Lung (tissue), 11 donors: ENCODE measurements at regions not wholly inside any gene's neighbourhood (a gene's known extent, or its start where the extent isn't known, plus 50 kb on each side); places are given as distances from the start of the nearest gene placed in this dataset.

Experiments used
- ATAC-seq: fragments of 200-7000 bp; cut with Tn5 transposase; one replicate; pipeline ENCODE4 v1.9.1; 2020; ENCODE audit warnings: moderate number of reproducible peaks; ENCODE audit not compliant: insufficient read depth, low FRiP score
- DNase-seq, 3 donors: peaks; one replicate each; pipeline ENCODE4 v3.0.0-alpha.2; 2013 to 2017
- H3K27ac ChIP-seq, 2 donors: one replicate each; pipeline ENCODE4 v1.5.1; 2013; ENCODE audit warnings: mild to moderate bottlenecking in 2 of 2, moderate library complexity in 2 of 2, control low read depth in 1 of 2, inconsistent platforms in 1 of 2, low read depth in 1 of 2, low read length in 1 of 2
- H3K27me3 ChIP-seq, 3 donors: one replicate each; pipeline ENCODE4 v1.5.1; 2013; ENCODE audit warnings: low read length in 2 of 3; ENCODE audit not compliant: control insufficient read depth in 3 of 3, insufficient read depth in 3 of 3
- H3K36me3 ChIP-seq, 4 donors: one replicate each; pipeline ENCODE4 v1.5.1; 2013; ENCODE audit warnings: low read length in 4 of 4, mild to moderate bottlenecking in 1 of 4, moderate library complexity in 1 of 4; ENCODE audit not compliant: control insufficient read depth in 4 of 4, insufficient read depth in 4 of 4
- H3K4me1 ChIP-seq, 5 donors: one replicate each; pipeline ENCODE4 v1.5.1; 2013; ENCODE audit warnings: low read length in 5 of 5, mild to moderate bottlenecking in 2 of 5, moderate library complexity in 1 of 5; ENCODE audit not compliant: control insufficient read depth in 5 of 5, insufficient read depth in 5 of 5
- H3K4me3 ChIP-seq: one replicate; pipeline ENCODE4 v1.5.1; 2013; ENCODE audit warnings: mild to moderate bottlenecking, control low read depth, moderate library complexity
- H3K9ac ChIP-seq, 2 donors: one replicate each; pipeline ENCODE4 v1.5.1; 2013; ENCODE audit warnings: low read length in 2 of 2, control low read depth in 1 of 2; ENCODE audit not compliant: insufficient read depth in 1 of 2
- H3K9me3 ChIP-seq, 4 donors: one replicate each; pipeline ENCODE4 v1.5.1; 2013; ENCODE audit warnings: low read length in 3 of 4, mild to moderate bottlenecking in 1 of 4, moderate library complexity in 1 of 4; ENCODE audit not compliant: control insufficient read depth in 4 of 4, insufficient read depth in 3 of 4
- CTCF ChIP-seq: IDR thresholded peaks from 2 replicates; pipeline ENCODE4 v1.5.1; 2012; ENCODE audit warnings: mild to moderate bottlenecking; ENCODE audit errors: control extremely low read depth, extremely low read depth
- WGBS, 2 donors: extraction: QIAGEN DNeasy Blood & Tissue Kit; methylation state at CpG; one replicate each; pipeline ENCODE4 v1.1.7; 2013; 5-methylcytosine and 5-hydroxymethylcytosine counted together
- donor health status: control.
- donor health status: control.
- donor health status: Bipolar disorder and iron deficiency.
- donor health status: healthy.
- donor health status: DM: yes; HTN: yes; CAD: no.

GRCh38 chr14:34258318-34258717 is 203.7 kb downstream of the SPTSSA start:
- no peak for DNase-seq
- H3K36me3 ChIP-seq = no peaks in the 10 kb centered on the region
- H3K27me3 ChIP-seq = no peaks in the 10 kb centered on the region
- no peak for TF ChIP-seq CTCF
- ATAC-seq = peak; percentile 45
- H3K4me3 ChIP-seq = no peak overlapping the region
- H3K27ac ChIP-seq = no peak overlapping the region
- H3K4me1 ChIP-seq = peaks cover 0 to 8% (median 0%) of the 10 kb centered on the region in 5 donors
- H3K9me3 ChIP-seq = peaks cover 0 to under 1% (median 0%) of the 10 kb centered on the region in 4 donors
- H3K9ac ChIP-seq = no peak overlapping the region
- WGBS, 2 donors = 30 to 55% methylated on average over 1 of the region's 1 CpG

DNA sequence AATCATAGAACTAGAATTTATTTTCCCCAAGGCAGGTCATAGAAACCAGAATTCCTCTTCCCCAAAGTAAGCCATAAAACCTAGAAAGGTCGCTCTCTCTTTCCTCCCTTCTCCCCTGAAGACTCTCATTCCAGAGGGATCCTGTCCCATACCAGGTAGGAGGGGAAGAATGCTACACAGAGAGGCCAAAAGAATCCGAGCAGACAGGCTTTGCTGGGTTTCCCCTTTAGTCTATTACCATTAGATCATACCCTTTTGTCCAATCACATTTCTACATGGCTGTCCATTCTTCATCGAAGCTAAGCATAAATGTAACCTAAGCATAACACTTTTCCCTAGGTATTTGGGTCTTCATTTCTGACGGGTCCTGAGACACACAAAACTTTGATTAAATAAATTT is 204.5 kb downstream of the SPTSSA start:
- TF ChIP-seq CTCF = no peak
- Histone ChIP-seq H3K4me3 (no peak overlapping the region), H3K9me3 (no peaks in the 10 kb centered on the region), H3K4me1 (peaks cover 0 to 11% (median 0%) of the 10 kb centered on the region in 5 donors), H3K9ac (no peak overlapping the region), H3K36me3 (no peaks in the 10 kb centered on the region), H3K27ac (no peak overlapping the region), H3K27me3 (no peaks in the 10 kb centered on the region)
- 74 to 76% methylated on average over 4 of the region's 4 CpGs for WGBS, 2 donors
- ATAC-seq = no peak
- DNase-seq = no peak

- Histone ChIP-seq H3K27me3 (no peaks in the 10 kb centered on the region), H3K9me3 (no peaks in the 10 kb centered on the region), H3K4me1 (peaks cover 0 to 14% (median 2%) of the 10 kb centered on the region in 5 donors), H3K27ac (no peak overlapping the region), H3K4me3 (no peak overlapping the region), H3K36me3 (no peaks in the 10 kb centered on the region), H3K9ac (no peak overlapping the region)
- ATAC-seq (no peak), DNase-seq (no peak)
- WGBS, 2 donors = 95 to 100% methylated on average over 1 of the region's 1 CpG
- no peak for TF ChIP-seq CTCF
Measured at GRCh38 chr14:34256223-34256622, 205.8 kb downstream of the SPTSSA start.

DNA sequence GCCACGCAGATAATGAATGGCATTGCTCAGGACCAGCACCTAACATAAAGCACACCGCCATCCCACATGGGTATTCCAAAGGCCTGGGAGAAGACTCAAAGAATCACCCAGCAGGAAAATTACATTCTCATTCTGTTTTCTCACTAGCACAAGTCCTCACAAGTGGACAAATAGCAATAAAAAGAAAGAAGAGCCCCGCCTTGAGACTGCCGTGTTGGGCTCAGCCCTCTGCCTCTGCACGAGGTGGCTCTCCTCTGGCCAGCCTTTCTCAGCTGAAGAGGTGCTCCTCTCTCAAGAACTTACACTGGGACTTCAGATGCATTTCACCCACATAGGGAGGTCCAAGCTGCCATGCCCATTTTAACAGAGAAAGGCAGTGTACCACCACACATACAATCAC is 207.5 kb downstream of the SPTSSA start:
- DNase-seq (no peak), ATAC-seq (no peak)
- Histone ChIP-seq H3K4me1 (peaks cover 0 to 20% (median 2%) of the 10 kb centered on the region in 5 donors), H3K4me3 (no peak overlapping the region), H3K9ac (no peak overlapping the region), H3K27ac (no peak overlapping the region), H3K36me3 (no peaks in the 10 kb centered on the region), H3K27me3 (no peaks in the 10 kb centered on the region), H3K9me3 (no peaks in the 10 kb centered on the region)
- no peak for TF ChIP-seq CTCF
- 76 to 78% methylated on average over 5 of the region's 5 CpGs for WGBS, 2 donors
